DMS53 treated with DMSO at 0.1 percent for 48 hours (cell line): ENCODE measurements at regions not wholly inside any gene's neighbourhood (a gene's known extent, or its start where the extent isn't known, plus 50 kb on each side); places are given as distances from the start of the nearest gene placed in this dataset.
"Not testable (repeated sequence)": the region's sequence is repeated elsewhere in the genome, so short reads cannot be mapped to it uniquely, and the experiment has no call there.

Experiments used
- DNase-seq: peaks from one replicate; lab custom pipeline; 2025; ENCODE audit not compliant: unreplicated experiment; lab: John Stamatoyannopoulos, UW

- no peak for DNase-seq
Observed at GRCh38 chr4:122973465-122973864, 51.1 kb upstream of the NUDT6 start.

- no peak for DNase-seq
Observed at GRCh38 chr4:122976111-122976510, 53.7 kb upstream of the NUDT6 start.

GRCh38 chr4:122977103-122977502 is 54.7 kb upstream of the NUDT6 start:
- DNase-seq, result no peak

GRCh38 chr4:122978109-122978508 is 55.7 kb upstream of the NUDT6 start:
- no peak for DNase-seq

- DNase-seq, result no peak
Observed at GRCh38 chr4:122978789-122979188, 56.4 kb upstream of the NUDT6 start.

GRCh38 chr4:122980860-122981259 is 58.5 kb upstream of the NUDT6 start:
- no peak for DNase-seq

GRCh38 chr4:122988696-122989095 is 66.3 kb upstream of the NUDT6 start:
- DNase-seq, result no peak

GRCh38 chr4:122990891-122991290 is 68.5 kb upstream of the NUDT6 start:
- DNase-seq, result no peak

GRCh38 chr4:122992057-122992456 is 69.7 kb upstream of the NUDT6 start:
- DNase-seq, result no peak

- no peak for DNase-seq
Observed at GRCh38 chr4:122992641-122993040, 70.2 kb upstream of the NUDT6 start.

GRCh38 chr4:122996350-122996749 is 74.0 kb upstream of the NUDT6 start:
- DNase-seq, result no peak

GRCh38 chr4:122997463-122998101 is 75.2 kb upstream of the NUDT6 start:
- DNase-seq, result no peak

GRCh38 chr4:123004079-123004478 is 81.7 kb upstream of the NUDT6 start:
- DNase-seq, result not testable (repeated sequence)

- DNase-seq, result not testable (repeated sequence)
Observed at GRCh38 chr4:123005126-123005525, 82.7 kb upstream of the NUDT6 start.

GRCh38 chr4:123007679-123008078 is 85.3 kb upstream of the NUDT6 start:
- DNase-seq, result no peak

GRCh38 chr4:123012416-123012815 is 90.0 kb upstream of the NUDT6 start:
- not testable (repeated sequence) for DNase-seq

- no peak for DNase-seq
Observed at GRCh38 chr4:123014038-123014437, 91.6 kb upstream of the NUDT6 start.

GRCh38 chr4:123017078-123017477 is 94.7 kb upstream of the NUDT6 start:
- DNase-seq, result no peak

- DNase-seq, result no peak
Observed at GRCh38 chr4:123017636-123018395, 95.4 kb upstream of the NUDT6 start.

- no peak for DNase-seq
Observed at GRCh38 chr4:123018396-123018775, 96.0 kb upstream of the NUDT6 start.

GRCh38 chr4:123020285-123020684 is 97.9 kb upstream of the NUDT6 start:
- DNase-seq, result no peak

- no peak for DNase-seq
Observed at GRCh38 chr4:123023647-123024046, 101.2 kb upstream of the NUDT6 start.

- no peak for DNase-seq
Observed at GRCh38 chr4:123024710-123025109, 102.3 kb upstream of the NUDT6 start.
